Fibroblast of the aortic adventitia (primary cell): ENCODE measurements at regions not wholly inside any gene's neighbourhood (a gene's known extent, or its start where the extent isn't known, plus 50 kb on each side); places are given as distances from the start of the nearest gene placed in this dataset.
A peak's percentile ranks its signal among the peaks of the same experiment; 100 is the strongest.

ENCODE experiments used
- DNase-seq: peaks from one replicate; pipeline ENCODE4 v3.0.0-alpha.2; 2010; ENCODE audit warnings: low read depth
- H3K4me3 ChIP-seq: 2 replicates; pipeline ENCODE4 v1.5.1; 2011; ENCODE audit warnings: low read depth, mild to moderate bottlenecking, control low read depth, low read length, moderate library complexity
- CTCF ChIP-seq: IDR thresholded peaks from 2 replicates; pipeline ENCODE4 v1.5.1; 2011; ENCODE audit warnings: mild to moderate bottlenecking, low read length, control low read depth, inconsistent platforms; ENCODE audit not compliant: insufficient read depth

GRCh38 chr10:94217411-94217810 lies 145.3 kb downstream of the NOC3L start:
- no peak for TF ChIP-seq CTCF
- no peak for DNase-seq
- no peak overlapping the region for H3K4me3 ChIP-seq

GRCh38 chr10:94218493-94219183 lies 144.1 kb downstream of the NOC3L start:
- H3K4me3 ChIP-seq: no peak overlapping the region
- TF ChIP-seq CTCF: no peak
- DNase-seq: peak; percentile 38

GRCh38 chr10:94219829-94220228 lies 142.9 kb downstream of the NOC3L start:
- no peak for TF ChIP-seq CTCF
- peak; percentile 39 for DNase-seq
- no peak overlapping the region for H3K4me3 ChIP-seq

- no peak for TF ChIP-seq CTCF
- no peak overlapping the region for H3K4me3 ChIP-seq
- DNase-seq: no peak
Measured at GRCh38 chr10:94220717-94221116, 142.0 kb downstream of the NOC3L start.

- no peak for TF ChIP-seq CTCF
- DNase-seq: peak; percentile 7
- no peak overlapping the region for H3K4me3 ChIP-seq
Measured at GRCh38 chr10:94223702-94224370, 138.9 kb downstream of the NOC3L start.

GRCh38 chr10:94224656-94225055 lies 138.1 kb downstream of the NOC3L start:
- no peak for TF ChIP-seq CTCF
- DNase-seq: peak; percentile 28
- H3K4me3 ChIP-seq: no peak overlapping the region
